Panc1 (cell line): ENCODE measurements at regions not wholly inside any gene's neighbourhood (a gene's known extent, or its start where the extent isn't known, plus 50 kb on each side); places are given as distances from the start of the nearest gene placed in this dataset.

ENCODE experiments used
- CTCF ChIP-seq: fragments of 450-650 bp; IDR thresholded peaks from 2 replicates; pipeline ENCODE4 v1.5.1; 2017; ENCODE audit warnings: mild to moderate bottlenecking
- TCF7L2 ChIP-seq: IDR thresholded peaks from 2 replicates; pipeline ENCODE4 v1.6.1; 2011; ENCODE audit warnings: mild to moderate bottlenecking, low read depth, low read length, inconsistent platforms

GRCh38 chr18:62644773-62645172 lies 70.6 kb upstream of the PHLPP1 start:
- TF ChIP-seq CTCF (no peak), TCF7L2 (no peak)
